ENCODE measurements at regions not wholly inside any gene's neighbourhood (a gene's known extent, or its start where the extent isn't known, plus 50 kb on each side); places are given as distances from the start of the nearest gene placed in this dataset.

- TF ChIP-seq EZH2 (IDR thresholded peaks at IDR 0.05; ENCODE audit: insufficient read depth, poor library complexity, severe bottlenecking): no peak
- TF ChIP-seq EZH2phosphoT487 (IDR thresholded peaks at IDR 0.05; ENCODE audit: insufficient read depth, low read depth): no peak
Observed at GRCh38 chr1:224563666-224564065, 52.5 kb upstream of the CNIH3 start.

Measured in GM23248 (cell line).